ENCODE measurements at regions not wholly inside any gene's neighbourhood (a gene's known extent, or its start where the extent isn't known, plus 50 kb on each side); places are given as distances from the start of the nearest gene placed in this dataset.

DNA sequence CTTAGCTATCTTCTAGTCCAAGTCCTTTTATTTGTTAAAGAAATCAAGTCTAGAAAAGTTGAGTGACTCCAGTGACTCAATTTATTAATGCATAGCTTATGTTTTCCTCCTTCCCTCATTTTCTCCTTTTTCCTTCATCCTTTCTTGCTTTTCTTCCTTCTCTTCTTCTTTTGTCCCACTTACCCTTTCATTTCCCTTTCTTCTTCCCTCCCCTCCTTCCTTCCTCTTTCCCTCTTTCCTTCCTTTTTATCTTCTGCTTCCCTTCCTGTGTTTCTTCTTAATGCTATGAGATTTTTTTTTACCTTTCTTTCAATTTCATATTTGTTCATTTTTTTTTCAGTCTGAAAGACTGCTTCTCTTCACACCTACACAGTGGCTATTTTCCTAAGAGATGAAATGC lies 555.5 kb downstream of the PIK3C3 start:
- TF ChIP-seq CTCF (IDR thresholded peaks at IDR 0.05; ENCODE audit: low read depth, low read length, poor library complexity, severe bottlenecking) (no peak), EZH2phosphoT487 (IDR thresholded peaks at IDR 0.05; ENCODE audit: borderline replicate concordance, low read length) (no peak)

Data from DOHH2 (cell line).